ENCODE measurements at regions not wholly inside any gene's neighbourhood (a gene's known extent, or its start where the extent isn't known, plus 50 kb on each side); places are given as distances from the start of the nearest gene placed in this dataset.
"Not testable (repeated sequence)": the region's sequence is repeated elsewhere in the genome, so short reads cannot be mapped to it uniquely, and the experiment has no call there.

DNA sequence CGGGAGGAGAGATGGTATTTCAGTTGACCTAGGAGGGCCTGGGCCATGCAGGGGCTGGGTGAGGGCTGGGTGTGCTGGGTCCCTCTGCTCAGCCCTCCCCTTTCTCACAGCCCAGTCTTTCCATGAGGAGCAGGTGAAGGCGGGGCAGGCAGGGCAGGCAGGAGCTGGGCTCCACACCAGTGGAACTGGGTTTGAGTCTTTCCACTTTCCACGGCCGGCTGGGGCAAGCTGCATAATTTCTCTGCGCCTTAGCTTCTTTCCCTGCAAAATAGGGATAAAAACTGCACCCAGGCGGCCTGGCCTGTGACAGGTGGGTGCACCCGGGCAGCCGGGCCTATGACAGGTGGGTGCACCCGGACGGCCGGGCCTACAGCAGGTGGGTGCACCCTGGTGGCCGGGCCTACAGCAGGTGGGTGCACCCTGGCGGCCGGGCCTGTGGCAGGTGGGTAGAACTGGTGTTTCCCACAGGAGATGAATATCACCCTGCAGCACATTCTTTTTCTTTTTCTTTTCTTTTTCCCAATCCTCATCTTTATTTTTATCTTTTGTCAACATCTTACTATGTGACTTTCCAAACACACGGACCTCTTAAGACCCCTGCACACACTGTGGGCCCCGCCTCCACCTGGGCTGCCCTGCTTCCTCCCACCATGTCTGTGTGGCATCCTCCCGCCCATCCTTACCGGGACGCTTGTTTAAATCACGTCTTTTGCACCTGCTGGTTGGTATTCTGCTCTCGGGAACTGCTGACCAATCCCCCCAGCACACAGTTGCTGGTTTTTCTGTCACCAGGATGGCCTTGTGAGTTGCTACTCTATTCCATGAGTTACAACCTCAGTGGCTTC, 111.3 kb downstream of the NPIPB11 start:
- not testable (repeated sequence) for DNase-seq

DNA sequence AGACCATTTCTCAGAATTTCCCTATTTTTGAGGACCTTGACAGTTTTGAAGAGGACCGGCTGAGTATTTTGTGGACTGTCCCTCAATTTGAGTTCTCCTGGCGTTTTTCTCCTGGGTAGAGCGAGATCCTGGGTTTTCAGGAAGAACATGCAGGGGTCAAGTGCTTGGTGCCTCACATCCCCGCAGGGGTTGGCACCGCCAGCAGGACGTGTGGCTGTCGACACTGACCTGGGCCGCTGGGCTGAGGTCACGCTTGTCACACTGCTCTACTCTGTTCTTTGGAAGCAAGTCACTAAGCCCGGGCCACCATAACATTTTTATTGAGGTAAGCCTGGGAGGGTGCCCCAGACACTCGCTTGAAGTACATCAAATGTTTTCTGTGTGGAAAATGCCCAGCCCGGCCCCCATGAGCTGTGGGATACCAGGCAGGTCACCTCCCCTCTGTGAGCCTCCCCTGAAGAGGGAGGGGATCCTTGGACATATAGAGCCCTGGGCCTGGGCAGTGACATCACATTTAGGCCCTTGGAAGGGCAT, 112.0 kb downstream of the NPIPB11 start:
- not testable (repeated sequence) for DNase-seq

GRCh38 chr16:29293545-29293944, 113.0 kb downstream of the NPIPB11 start:
- DNase-seq = not testable (repeated sequence)

DNA sequence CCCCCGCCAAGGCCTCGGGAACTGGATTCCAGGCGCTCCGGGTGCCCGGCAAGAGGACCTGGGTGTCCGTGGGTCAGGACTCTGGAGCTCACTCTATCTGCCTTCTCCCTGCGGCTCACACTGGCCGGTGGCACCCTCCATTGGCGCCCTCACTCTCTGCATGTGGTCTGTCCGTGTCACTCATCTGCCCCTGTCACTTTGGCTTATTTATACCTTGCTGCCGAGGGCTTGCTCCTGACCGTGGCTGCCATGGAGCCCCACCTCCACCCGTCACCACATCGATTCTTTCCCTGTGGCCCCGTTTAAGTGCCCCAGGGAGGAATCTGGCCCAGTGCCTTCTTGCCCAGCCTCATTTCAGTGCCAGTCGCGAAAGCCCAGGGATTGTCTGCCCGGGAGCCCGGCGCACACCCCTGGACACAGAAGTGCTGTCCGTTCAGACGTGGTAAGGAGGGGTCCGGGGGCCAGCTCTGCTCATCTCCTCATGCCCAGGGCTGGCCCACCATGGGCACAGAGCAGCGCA, 113.5 kb downstream of the NPIPB11 start:
- DNase-seq = not testable (repeated sequence)

DNA sequence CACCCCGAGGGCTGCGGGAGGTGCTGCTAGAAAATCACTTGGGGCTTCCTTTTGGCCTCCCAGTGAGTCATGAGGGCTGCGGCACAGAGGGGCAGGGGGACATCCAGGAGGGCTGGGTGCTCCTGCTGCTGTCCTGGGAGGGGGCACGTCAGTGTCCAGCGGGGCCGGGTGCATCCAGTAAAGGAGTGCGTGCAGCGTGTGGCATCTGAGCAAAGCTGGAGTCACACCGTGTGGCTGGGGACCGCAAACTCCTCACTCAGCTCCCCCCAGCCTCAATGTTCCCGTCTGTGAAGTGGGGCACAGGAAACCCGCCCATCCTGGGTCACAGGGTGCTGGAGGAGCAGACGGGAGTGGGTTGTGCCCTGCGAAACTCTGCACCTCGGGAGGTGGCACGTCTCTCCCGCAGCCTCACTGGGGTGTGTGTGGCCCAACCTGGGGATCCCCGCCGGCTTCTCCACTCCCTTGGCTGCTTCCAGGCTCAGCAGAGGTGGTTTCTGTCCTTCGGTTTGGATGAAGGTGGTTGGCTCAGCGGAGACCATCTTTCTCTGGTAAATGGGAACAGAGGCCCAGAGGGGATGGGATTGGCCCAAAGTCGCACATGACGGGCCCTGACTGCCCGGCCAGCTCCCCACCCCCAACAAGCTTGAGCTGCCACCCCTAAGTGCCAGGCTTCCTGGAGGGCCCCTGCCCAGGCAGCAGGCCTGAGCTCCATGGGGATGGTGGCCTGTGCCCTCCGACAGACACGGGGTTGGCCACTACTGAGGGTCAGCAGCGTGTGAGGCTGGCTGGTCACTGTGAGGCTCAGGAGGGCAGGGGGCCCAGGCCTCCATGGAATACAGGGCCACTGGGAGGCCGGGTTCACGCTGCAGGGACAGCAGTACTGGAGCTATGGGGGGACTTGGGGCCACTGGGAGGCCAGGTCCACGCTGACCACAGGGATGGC, 114.9 kb downstream of the NPIPB11 start:
- DNase-seq = not testable (repeated sequence)

DNA sequence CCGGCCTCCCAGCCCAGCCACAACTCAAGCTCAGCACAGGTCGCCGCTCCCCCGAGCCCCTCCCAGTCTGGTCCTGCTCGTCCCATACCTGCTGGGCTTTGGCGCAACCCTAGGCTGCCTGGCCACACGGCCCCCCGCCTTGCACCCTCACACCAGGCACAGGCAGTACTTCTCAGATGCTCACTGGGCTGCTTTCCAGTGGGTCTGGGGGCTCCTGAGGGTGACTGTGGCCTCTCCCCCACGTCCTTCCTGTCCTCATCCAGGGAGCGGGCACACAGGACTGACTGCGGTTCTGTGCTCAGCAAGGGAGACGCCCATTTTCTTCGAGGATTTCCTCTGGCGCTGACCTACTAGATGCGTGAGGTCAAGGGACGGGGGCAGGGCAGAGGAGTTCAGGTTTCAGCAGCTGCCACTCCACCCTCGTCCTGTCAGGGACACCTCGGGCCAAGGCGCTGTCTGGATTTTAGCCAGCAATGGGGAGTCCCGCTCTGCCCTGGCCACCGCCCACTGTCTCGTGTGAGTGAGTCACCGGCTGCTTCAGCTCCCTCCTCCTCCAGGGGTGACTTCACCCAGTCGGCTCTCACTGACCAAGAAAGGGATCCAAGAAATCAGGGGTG, 115.8 kb downstream of the NPIPB11 start:
- DNase-seq = no peak

DNA sequence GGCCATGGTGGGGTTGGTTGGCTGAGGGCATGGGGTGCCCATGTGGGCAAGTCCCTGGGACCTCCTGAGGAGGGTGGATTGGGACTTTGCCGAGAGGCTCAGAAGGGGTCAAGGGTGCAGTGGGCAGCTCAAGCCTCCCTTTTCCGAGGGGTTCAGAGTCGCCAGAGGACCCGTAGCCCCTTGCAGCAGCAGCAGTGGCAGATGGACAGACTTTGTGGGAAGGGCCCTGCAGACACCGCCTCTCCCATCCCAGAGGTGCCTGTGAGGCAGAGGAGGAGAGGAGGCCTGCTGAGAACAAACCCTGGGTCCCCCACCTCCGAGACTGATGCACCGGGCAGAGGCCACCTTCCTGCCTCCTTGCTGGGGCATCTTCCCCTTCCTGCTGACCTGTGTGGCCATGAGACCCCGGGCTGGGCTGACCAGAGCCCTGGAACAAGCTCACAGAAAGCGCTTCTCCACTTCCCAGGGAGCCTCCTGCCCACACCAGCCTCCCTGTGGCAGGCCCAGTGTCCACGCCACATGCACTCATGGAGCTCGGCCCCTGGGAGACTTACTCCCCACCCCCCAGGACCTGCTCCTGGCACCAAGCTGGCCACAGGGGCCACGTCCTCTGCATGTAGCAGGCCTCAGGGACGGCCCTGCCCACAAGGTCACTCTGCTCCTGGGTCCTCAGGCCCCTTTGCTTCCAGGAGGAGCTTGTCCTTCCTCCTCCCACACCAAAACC, 116.8 kb downstream of the NPIPB11 start:
- not testable (repeated sequence) for DNase-seq

- not testable (repeated sequence) for DNase-seq
Observed at GRCh38 chr16:29288711-29289474, 117.6 kb downstream of the NPIPB11 start.

DNA sequence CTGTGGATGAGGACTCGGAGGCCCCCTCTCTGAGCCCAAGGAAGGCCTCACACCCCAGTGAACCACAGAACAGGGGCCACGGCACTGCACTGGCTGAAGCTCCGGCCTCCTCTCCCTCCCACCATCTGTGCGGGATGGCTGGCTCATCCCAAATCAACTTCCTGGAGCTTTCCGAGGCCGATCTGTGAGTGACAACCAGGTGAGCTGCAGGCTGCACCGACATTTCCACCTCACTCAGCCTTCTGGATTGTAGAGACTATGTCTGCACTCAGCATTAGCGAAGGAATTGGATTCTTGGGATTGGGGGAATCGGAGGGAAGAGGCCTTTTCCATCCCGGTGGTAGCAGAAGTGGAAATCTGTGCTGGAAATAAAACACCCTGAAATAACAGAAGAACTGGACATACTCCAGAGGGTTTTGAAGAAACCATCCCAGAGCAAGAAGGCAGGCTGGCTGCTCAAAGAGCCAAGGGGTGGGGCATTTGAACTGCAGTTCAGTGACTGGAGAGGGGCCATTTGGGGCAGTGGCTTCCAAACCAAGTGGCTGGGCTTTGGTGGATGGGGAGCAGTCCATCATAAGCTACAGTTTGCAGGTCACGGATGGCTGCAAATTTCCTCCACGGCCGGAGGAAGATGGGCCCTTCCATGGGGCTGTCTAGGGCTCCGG, 118.5 kb downstream of the NPIPB11 start:
- not testable (repeated sequence) for DNase-seq

DNA sequence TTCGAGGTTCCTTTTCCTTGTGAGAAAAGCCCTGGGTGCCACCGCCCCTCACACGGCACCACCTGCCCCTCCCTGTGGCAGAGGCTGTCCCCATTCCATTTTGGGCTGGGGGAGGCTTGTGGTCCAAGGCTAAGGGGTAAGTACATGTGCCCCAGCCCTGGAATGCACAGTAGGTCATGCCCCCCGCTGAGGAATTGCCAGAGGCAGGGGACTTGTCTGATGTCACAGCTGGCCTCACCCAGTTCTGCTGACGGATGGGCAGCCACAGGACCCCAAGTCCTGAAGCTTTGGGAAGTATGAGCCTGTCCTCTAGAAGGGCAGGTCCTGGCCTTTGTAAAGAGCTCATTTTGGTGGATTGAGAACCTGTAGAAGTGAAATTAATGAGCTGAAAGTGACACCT, 119.3 kb downstream of the NPIPB11 start:
- DNase-seq = not testable (repeated sequence)

GRCh38 chr16:29286796-29287195, 119.7 kb downstream of the NPIPB11 start:
- not testable (repeated sequence) for DNase-seq

- not testable (repeated sequence) for DNase-seq
Observed at GRCh38 chr16:29286161-29286560, 120.3 kb downstream of the NPIPB11 start.

DNA sequence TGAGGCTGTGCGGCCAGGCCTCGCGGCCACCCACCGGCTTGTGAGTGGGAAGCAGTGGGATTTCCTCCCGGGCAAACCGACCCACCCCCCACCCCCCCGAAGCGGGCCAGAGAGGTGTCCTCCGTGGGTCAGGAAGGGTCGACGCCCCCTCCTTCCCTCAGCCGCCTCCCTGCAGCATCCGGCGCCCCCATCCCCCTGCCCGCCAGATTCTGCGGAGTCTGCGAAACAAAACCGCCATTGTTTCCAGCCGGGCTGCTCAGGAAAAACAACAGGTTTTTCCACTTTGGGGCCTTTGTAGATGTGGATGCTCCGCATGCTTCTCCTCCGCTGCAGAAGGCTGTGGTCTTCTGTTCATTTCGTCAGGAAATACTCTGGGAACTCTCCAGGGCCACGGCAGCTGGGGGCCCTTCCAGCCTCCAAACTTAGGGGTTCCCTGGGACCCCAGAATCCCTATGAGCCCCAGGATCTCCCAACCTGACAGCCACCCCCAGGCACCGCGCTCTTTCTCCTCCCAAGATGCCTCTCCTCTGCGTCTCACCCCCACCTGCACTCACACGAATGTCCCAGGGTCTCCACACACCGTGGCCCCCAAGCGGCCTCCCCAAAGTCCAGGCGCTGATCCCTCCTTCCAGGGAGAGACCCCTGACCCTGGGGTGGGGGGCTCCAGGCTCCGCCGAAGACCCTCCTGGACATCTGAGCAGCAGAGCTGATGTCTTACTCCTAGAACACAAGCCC, 121.2 kb downstream of the NPIPB11 start:
- not testable (repeated sequence) for DNase-seq

GRCh38 chr16:29284723-29285122, 121.8 kb downstream of the NPIPB11 start:
- DNase-seq = not testable (repeated sequence)

GRCh38 chr16:29284159-29284558, 122.4 kb downstream of the NPIPB11 start:
- DNase-seq = not testable (repeated sequence)

DNA sequence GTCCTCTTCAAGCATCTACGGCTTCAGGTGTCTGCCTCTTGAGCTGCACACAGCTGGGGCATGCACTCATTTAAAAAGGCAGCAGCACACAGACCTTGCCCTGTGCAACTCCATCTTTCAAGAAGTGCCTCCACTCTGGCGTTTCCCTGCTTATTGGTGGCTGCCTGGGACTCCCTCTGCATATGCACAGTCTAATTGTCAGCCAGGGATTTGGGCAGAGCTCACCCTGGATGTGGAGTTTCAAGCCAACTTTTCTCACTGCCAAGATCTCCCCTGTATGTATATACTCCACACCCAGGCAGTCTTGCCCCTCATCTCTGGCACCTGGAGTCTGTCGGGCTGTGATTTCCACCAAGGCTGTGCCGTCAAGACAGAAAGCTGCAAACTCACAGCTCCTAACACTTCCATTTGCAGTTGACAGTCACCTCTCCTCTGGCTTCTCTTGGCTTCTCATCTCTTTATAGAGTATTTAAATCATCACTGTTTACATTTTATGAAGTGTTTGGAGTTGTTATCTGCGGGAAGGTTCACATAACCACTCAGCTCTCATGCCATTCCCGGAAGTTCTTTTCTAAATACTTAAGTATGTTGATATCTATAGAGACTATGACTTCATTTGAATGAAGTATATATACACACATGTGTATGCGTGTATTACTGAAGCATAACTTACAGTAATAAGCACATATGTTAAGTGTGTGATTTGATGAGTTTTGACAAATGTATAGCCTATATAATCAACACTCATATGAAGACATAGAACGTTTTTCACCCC, 128.2 kb downstream of the NPIPB11 start:
- not testable (repeated sequence) for DNase-seq

DNA sequence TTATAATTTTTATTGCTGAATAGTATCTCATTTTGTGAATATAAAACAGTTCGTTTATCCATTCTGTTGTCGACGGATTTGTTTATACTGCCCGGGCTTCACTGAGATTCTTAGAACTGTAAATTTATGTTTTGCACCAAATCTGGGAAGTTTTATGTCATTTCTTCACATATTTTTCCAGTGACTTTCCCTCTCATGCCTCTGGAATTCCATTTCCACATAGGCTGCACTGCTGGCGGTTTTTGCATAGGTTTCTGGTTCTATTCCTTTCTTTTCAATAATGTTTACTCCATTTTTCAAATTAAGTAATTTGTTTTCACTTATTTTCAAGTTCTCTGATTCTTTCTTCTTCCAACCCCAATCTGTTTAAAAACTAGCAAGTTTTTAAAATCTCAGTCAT, 130.1 kb downstream of the NPIPB11 start:
- DNase-seq = not testable (repeated sequence)

All from NCI-H1436 (cell line).